ENCODE measurements at regions not wholly inside any gene's neighbourhood (a gene's known extent, or its start where the extent isn't known, plus 50 kb on each side); places are given as distances from the start of the nearest gene placed in this dataset.

DNA sequence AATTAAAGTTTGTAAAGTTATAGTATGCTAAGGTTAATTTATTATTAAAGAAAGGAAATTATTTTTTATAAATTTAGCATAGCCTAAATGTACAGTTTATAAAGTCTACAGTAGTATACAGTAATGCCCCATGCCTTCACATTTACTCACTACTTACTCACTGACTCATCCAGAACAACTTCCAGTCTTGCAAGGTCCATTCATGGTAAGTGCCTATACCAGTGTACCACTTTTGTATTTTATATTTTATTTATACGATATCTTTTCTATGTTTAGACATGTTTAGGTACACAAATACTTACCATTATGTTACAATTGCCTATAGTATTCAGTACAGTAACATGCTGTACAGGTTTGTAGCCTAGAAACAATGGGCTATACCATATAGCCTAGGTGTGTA is 95.1 kb upstream of the GRIN2B start:
- TF ChIP-seq CBX5 (CRISPR knock-in tag; IDR thresholded peaks at IDR 0.05; ENCODE audit: borderline replicate concordance): no peak
- TF ChIP-seq NBN (conservative IDR thresholded peaks at IDR 0.05): no peak
- TF ChIP-seq, protein P1, sequence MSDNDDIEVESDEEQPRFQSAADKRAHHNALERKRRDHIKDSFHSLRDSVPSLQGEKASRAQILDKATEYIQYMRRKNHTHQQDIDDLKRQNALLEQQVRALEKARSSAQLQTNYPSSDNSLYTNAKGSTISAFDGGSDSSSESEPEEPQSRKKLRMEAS (IDR thresholded peaks at IDR 0.05): no peak
- no peak for TF ChIP-seq PBX2 (CRISPR knock-in tag; IDR thresholded peaks at IDR 0.05)
- TF ChIP-seq, protein P2, sequence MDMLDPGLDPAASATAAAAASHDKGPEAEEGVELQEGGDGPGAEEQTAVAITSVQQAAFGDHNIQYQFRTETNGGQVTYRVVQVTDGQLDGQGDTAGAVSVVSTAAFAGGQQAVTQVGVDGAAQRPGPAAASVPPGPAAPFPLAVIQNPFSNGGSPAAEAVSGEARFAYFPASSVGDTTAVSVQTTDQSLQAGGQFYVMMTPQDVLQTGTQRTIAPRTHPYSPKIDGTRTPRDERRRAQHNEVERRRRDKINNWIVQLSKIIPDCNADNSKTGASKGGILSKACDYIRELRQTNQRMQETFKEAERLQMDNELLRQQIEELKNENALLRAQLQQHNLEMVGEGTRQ (IDR thresholded peaks at IDR 0.05; ENCODE audit: low read depth, low read length): no peak
- TF ChIP-seq, protein P2 (CRISPR knock-in tag; IDR thresholded peaks at IDR 0.05; ENCODE audit: borderline replicate concordance): no peak

All from HepG2 (cell line).